ENCODE measurements at regions not wholly inside any gene's neighbourhood (a gene's known extent, or its start where the extent isn't known, plus 50 kb on each side); places are given as distances from the start of the nearest gene placed in this dataset.

DNA sequence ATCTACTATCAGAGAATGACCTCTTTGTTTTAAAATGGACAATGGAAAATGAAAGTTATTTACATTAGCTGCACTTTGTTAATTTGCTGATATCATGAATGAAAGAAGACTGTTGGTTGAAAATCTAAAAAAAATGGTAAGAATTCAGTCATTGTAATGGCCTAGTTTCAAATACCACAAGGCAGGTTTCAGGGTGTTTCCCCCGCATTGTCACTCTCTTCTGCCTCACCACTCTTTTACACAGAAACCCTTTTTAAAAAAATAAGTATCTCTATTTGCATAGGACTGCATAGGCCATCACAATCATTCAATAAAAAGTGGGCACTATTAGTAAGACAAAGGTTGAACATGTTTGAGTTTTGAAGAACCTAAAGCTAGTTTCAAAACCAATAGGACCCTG is 737.1 kb downstream of the INHBA start:
- TF ChIP-seq EZH2phosphoT487 (conservative IDR thresholded peaks at IDR 0.05; ENCODE audit: low read length): no peak
- TF ChIP-seq, protein P1, sequence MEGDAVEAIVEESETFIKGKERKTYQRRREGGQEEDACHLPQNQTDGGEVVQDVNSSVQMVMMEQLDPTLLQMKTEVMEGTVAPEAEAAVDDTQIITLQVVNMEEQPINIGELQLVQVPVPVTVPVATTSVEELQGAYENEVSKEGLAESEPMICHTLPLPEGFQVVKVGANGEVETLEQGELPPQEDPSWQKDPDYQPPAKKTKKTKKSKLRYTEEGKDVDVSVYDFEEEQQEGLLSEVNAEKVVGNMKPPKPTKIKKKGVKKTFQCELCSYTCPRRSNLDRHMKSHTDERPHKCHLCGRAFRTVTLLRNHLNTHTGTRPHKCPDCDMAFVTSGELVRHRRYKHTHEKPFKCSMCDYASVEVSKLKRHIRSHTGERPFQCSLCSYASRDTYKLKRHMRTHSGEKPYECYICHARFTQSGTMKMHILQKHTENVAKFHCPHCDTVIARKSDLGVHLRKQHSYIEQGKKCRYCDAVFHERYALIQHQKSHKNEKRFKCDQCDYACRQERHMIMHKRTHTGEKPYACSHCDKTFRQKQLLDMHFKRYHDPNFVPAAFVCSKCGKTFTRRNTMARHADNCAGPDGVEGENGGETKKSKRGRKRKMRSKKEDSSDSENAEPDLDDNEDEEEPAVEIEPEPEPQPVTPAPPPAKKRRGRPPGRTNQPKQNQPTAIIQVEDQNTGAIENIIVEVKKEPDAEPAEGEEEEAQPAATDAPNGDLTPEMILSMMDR (IDR thresholded peaks at IDR 0.05; ENCODE audit: insufficient read depth, low read length, poor library complexity, severe bottlenecking): no peak
- Histone ChIP-seq H3K27ac (ENCODE audit: low read depth, low read length) (no peak overlapping the region), H3K4me3 (ENCODE audit: insufficient read depth, low read length, poor library complexity, severe bottlenecking) (no peak overlapping the region), H4K20me1 (ENCODE audit: low read depth, low read length) (no peaks in the 10 kb centered on the region), H3F3A (ENCODE audit: insufficient read depth) (no peaks in the 10 kb centered on the region), H3K9me2 (replicated peaks; ENCODE audit: insufficient read depth, low read length) (no peaks in the 10 kb centered on the region), H3K9ac (ENCODE audit: low read length) (no peak overlapping the region), H2AFZ (ENCODE audit: low read depth, low read length, severe bottlenecking) (no peak overlapping the region), H3K27me3 (ENCODE audit: low read length) (no peaks in the 10 kb centered on the region), H3K36me3 (ENCODE audit: low read length) (no peaks in the 10 kb centered on the region), H3K79me2 (ENCODE audit: insufficient read depth, low read length) (no peaks in the 10 kb centered on the region), H3K9me3 (ENCODE audit: insufficient read depth, low read length) (no peaks in the 10 kb centered on the region), H3K4me2 (ENCODE audit: low read depth, low read length, poor library complexity, severe bottlenecking) (no peak overlapping the region)

- Histone ChIP-seq H3F3A (ENCODE audit: insufficient read depth) (no peaks in the 10 kb centered on the region), H3K27me3 (ENCODE audit: low read length) (no peaks in the 10 kb centered on the region), H3K36me3 (ENCODE audit: low read length) (no peaks in the 10 kb centered on the region), H2AFZ (ENCODE audit: low read depth, low read length, severe bottlenecking) (no peak overlapping the region), H4K20me1 (ENCODE audit: low read depth, low read length) (no peaks in the 10 kb centered on the region), H3K9ac (ENCODE audit: low read length) (no peak overlapping the region), H3K79me2 (ENCODE audit: insufficient read depth, low read length) (no peaks in the 10 kb centered on the region), H3K27ac (ENCODE audit: low read depth, low read length) (no peak overlapping the region), H3K4me2 (ENCODE audit: low read depth, low read length, poor library complexity, severe bottlenecking) (no peak overlapping the region), H3K9me3 (ENCODE audit: insufficient read depth, low read length) (no peaks in the 10 kb centered on the region), H3K4me3 (ENCODE audit: insufficient read depth, low read length, poor library complexity, severe bottlenecking) (no peak overlapping the region), H3K9me2 (replicated peaks; ENCODE audit: insufficient read depth, low read length) (no peaks in the 10 kb centered on the region)
- TF ChIP-seq EZH2phosphoT487 (conservative IDR thresholded peaks at IDR 0.05; ENCODE audit: low read length): no peak
- TF ChIP-seq, protein P1 (IDR thresholded peaks at IDR 0.05; ENCODE audit: insufficient read depth, low read length, poor library complexity, severe bottlenecking): no peak
These were observed 737.9 kb downstream of the INHBA start for GRCh38 chr7:40965016-40965415.

GRCh38 chr7:40964610-40965009 is 738.3 kb downstream of the INHBA start:
- no peaks in the 10 kb centered on the region for H3K79me2 ChIP-seq (ENCODE audit: insufficient read depth, low read length)

More at GRCh38 chr7:40964610-40965009, 738.3 kb downstream of the INHBA start:
- Histone ChIP-seq H3K9ac (ENCODE audit: low read length) (no peak overlapping the region), H3K4me3 (ENCODE audit: insufficient read depth, low read length, poor library complexity, severe bottlenecking) (no peak overlapping the region), H3K36me3 (ENCODE audit: low read length) (no peaks in the 10 kb centered on the region), H3F3A (ENCODE audit: insufficient read depth) (no peaks in the 10 kb centered on the region), H4K20me1 (ENCODE audit: low read depth, low read length) (no peaks in the 10 kb centered on the region), H3K9me2 (replicated peaks; ENCODE audit: insufficient read depth, low read length) (no peaks in the 10 kb centered on the region), H3K9me3 (ENCODE audit: insufficient read depth, low read length) (no peaks in the 10 kb centered on the region), H3K27ac (ENCODE audit: low read depth, low read length) (no peak overlapping the region), H2AFZ (ENCODE audit: low read depth, low read length, severe bottlenecking) (no peak overlapping the region), H3K27me3 (ENCODE audit: low read length) (no peaks in the 10 kb centered on the region), H3K4me2 (ENCODE audit: low read depth, low read length, poor library complexity, severe bottlenecking) (no peak overlapping the region)
- no peak for TF ChIP-seq EZH2phosphoT487 (conservative IDR thresholded peaks at IDR 0.05; ENCODE audit: low read length)
- TF ChIP-seq, protein P1 (IDR thresholded peaks at IDR 0.05; ENCODE audit: insufficient read depth, low read length, poor library complexity, severe bottlenecking): no peak

Data from SU-DHL-6 (cell line).